ENCODE measurements at regions not wholly inside any gene's neighbourhood (a gene's known extent, or its start where the extent isn't known, plus 50 kb on each side); places are given as distances from the start of the nearest gene placed in this dataset.

DNA sequence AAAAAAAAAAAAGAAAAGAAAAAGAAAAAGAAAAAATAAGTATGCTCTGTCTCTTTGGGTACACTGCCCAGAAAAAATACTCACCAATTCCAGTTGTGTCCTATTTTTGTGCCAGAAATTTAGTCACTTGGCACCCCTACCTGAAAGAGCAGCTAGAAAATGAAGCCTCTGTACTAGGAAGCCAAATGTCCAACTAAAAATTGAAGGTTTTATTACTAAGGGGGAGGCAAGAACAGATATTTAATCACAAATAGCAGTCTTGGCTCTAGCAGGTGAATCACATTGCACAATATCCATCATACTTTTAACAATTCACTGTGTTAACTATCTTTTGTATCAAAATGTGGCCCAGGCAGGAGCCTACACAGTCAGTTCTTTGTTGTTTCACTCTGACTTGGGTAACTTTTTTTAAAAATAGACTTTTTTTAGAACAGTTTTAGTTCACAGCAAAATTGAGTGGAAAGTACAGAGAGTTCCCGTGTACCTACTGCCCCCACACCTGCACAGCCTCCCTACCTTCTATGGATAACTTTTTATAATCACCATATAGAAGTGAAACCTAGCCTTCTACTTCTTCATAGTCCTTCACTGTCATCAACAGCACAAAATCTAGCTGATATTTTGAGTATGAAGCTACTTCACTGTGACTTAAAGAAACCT lies 87.1 kb upstream of the ATF7IP start:
- DNase-seq (ENCODE audit: low read depth) = no peak

DNA sequence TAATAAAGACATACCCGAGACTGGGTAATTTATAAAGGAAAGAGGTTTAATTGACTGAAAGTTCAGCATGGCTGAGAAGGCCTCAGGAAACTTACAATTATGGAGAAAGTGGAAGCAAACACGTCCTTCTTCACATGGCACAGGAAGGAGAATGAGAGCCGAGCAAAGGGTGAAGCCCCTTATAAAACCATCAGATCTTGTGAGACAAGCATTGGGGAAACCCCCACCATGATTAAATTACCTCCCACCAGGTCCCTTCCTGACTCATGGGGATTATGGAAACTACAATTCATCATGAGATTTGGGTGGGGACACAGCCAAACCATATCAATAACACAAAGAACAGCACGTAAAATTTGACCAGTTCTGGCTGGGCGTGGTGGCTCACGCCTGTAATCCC lies 85.6 kb upstream of the ATF7IP start:
- no peak for DNase-seq (ENCODE audit: low read depth)

DNA sequence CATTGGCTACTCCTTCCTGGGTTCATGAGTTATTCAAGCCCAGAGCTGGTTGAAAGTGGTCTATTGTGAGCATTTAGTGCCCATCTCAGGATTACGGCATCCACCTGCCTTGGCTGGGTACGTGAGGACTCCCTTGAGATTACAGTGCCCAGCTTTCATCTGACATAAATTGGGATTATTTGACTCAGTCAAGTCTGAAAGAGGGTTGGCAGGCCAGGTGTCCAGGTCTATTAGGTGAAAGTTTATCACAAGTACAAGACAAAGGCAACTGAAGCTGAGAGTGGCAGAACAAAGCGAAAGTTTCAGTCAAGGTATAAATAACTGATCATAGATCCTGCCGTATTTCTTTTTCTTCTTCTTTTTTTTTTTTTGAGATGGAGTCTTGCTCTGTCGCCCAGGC lies 84.6 kb upstream of the ATF7IP start:
- no peak for DNase-seq (ENCODE audit: low read depth)

DNA sequence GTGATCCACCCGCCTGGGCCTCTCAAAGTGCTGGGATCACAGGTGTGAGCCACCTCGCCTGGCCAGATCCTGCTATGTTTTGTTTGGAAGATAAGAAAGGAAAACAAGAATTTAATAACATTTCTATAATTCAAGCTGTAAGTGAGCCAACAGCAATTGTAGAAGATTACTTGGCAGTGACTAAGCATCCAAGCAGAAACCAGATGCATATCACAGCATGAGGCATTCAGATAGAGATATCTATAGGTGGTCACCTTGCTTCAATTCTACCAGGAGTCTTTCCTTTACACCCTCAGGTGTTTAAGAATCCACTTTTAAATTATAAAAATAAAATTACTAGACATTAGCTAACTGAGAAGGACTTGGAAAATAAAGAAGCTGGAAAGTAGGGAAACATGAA lies 83.9 kb upstream of the ATF7IP start:
- no peak for DNase-seq (ENCODE audit: low read depth)

DNA sequence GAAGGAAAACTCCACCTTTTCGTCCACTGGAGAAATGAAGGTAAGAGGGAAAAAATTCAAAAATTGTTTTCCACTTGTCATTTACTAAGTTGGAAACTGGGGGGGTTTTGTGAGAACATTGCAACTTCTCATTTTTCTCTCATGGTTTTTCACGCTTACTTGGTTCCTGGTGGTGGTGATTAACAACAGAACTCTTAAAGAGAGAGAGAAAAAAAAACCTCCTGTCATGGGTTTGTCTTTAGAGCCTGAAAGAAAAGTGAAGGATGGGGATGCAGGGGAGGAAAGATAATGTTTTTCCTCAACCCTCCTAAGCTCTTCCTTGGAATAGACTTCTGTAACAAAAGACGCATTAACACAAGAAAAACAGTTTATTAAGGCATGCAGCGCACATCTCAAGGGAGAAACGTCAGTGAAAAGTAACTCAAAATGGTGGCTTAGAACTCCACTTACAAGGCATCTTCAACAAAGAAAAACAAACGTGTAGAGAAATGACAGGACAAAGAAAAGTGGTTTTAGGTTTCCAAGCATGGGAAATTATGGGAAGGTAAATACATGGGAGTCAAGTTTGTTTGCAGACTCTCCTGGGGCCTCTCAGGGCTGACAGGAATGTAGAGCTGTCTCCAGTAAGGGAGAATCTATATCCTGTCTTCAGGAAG lies 81.9 kb upstream of the ATF7IP start:
- no peak for DNase-seq (ENCODE audit: low read depth)

DNA sequence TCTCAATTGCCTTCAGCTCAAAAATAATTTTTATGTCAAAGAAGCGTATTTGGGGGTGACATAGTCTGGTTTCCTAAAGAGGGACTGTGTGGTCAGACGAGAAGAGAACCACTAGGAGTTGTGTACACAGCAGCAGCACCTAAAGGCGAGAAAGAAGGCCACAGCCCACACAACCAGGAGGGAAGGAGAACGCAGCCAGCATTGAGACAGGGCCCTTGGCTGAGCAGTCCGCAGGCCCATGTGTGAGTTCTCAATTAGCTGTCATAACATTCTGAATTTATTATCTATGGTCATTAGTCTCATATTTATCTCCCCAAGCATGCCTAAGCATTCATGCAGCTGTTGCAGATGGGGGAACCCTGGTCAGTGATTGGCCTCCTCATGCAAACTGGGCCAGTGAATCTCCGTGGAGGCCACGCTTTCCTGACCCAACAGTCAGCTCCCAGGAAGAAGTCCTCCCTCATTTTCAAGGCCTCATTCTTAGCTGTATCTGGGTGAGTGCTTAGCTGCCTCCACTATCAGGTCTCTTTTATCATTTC lies 81.2 kb upstream of the ATF7IP start:
- no peak for DNase-seq (ENCODE audit: low read depth)

DNA sequence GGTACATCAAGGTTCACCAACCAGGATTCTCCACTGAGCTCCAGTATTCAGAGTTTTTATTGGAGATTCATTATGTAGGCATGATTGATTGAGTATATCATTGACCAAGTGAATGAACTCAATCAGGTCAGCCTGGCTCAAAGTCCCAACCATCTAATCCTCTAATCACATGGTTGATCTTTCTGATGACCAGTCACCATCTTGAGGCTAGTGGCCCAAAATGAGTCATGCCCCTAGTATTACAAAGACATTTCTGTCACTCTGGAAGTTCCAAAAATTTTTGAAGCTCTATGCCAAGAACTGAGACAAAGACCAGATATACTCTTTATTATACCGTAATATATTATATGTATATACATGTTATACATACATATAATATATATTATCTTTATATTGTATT lies 75.9 kb upstream of the ATF7IP start:
- no peak for DNase-seq (ENCODE audit: low read depth)

DNA sequence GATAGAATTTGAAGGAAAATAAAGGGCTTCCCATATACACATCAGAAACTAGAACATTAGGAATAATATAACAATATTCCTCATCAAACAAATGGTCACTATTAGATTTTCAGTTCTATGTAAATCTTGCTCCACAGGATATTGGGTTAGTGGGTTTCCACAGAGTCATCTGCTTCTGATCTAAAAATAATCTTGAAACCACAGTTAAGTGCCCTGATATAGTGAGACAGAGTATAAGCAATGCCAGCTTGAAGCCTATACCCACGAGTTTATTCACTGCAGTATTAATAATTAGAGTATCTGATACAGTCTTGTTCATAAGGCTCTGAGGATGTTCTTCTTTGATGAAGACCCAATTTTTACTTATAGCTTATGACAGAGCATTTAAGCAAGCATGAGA lies 74.5 kb upstream of the ATF7IP start:
- no peak for DNase-seq (ENCODE audit: low read depth)

DNA sequence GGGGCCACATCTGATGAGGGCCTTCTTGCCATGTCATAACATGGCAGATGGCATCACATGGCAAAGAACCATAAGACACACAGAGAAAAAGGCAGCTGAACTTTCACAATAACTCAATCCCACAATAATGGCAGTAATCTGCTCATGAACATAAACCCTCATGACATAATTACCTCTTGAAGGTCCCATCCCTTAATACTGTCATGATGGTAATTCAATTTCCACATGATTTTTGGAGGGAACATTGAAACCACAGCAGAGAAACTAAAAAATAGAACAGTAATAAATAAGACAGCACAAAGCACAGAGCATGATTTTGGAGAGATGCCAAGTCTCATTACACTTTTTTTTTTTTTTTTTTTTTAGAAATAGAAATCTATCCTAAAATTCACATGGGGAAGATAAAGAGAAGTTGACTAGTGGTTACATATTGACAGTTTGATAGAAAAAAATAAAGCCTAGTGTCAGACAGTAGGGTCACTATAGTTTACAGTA lies 61.8 kb upstream of the ATF7IP start:
- no peak for DNase-seq (ENCODE audit: low read depth)

DNA sequence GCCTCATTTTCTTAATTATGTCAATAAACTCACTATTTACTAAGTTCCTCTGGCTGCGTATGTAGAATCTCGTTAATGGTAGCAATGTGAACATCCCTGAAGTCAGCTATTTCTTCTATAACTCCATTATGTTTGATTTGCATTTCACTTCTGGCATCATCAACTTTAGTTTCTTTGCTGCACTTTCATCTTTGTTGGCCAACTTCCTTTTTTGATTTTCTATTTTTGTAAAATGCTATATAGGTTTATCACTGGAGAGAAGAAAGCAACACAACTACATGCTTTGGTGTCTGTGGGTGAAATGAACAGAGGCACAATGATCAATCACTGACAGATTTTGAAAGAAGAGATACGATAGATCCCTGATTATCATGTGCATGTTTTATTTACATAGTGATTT lies 58.5 kb upstream of the ATF7IP start:
- DNase-seq (ENCODE audit: low read depth) = no peak

DNA sequence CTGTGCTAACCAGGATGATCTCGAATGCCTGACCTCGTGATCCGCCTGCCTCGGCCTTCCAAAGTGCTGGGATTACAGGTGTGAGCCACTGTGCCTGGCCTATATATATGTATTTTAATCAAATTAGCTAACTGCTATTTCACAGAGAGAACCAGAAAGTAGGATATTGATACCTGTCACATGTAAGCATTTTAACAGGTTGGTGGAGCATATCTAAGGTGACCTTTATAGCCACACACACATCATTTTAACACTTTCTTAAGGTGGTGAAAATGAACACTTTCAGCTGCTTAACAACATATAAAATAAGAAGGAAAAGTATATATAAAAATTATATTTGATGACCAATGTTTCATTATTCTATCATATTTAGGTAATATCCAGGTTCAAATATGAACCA lies 57.0 kb upstream of the ATF7IP start:
- DNase-seq (ENCODE audit: low read depth) = no peak

DNA sequence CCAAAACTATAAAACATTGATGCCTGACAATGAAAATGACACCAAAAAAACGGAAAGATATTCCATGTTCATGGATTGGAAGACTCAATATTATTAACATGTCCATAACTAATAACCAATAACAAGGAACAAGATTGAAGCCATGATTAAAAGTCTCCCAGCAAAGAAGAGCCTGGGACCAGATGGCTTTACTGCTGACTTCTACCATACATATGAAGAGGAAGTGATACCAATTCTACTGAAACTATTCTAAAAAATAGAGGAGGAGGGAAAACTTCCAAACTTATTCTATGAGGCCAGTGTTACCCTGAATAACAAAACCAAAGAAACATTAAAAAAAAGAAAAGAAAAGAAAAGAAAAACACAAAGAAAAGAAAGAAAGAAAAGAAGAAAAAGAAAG lies 54.6 kb upstream of the ATF7IP start:
- no peak for DNase-seq (ENCODE audit: low read depth)

DNA sequence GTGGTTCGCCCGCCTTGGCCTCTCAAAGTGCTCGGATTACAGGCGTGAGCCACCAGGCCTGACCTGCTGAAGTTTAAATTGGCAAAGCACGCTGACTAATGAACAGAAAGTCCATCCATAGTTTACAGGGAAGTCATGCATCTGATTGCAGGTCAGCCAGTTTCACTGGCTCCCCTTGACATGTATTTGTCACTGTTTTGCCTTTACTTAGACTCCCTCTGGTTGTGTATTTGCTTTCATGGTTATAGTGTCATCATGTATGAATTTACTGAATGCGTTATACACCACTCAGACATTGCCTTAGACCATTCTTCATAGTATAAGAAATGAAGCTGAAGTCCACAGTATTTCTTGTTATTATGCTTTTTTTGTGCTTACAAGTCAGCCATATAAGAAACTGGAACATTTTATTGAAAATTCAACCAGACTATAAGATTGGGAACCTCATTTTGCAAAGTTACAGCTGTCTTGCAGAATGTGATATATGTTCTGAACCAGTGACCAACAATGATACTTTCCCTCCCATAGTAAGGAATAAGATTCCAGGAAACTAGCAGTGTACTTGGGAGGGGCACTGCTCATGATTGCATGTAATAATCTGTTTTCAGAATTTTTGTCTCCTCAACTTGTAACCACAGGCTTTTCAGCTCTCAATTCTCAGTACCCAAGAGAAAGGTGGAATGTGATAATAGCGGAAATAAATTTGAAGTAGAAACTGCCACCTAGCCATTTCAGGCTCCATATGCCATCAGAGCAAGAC lies 51.9 kb upstream of the ATF7IP start:
- DNase-seq (ENCODE audit: low read depth) = no peak

DNA sequence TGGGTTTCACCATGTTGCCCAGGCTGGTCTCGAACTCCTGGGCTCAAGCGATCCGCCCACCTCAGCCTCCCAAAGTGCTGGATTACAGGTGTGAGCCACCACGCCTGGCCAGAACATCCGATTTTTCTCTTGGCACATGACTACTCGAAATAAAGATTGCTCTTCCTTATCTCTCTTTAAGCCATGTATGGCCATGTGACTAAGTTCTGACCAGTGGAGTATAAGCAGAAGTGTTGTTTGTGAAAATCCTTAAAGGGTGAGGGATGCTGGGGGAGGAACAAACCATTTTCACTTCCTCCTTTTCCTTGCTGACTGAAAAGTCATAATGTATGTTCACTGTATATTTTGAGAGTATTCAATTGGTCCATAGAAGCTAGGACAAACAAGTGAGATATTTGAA lies 50.7 kb upstream of the ATF7IP start:
- DNase-seq (ENCODE audit: low read depth) = no peak

DNA sequence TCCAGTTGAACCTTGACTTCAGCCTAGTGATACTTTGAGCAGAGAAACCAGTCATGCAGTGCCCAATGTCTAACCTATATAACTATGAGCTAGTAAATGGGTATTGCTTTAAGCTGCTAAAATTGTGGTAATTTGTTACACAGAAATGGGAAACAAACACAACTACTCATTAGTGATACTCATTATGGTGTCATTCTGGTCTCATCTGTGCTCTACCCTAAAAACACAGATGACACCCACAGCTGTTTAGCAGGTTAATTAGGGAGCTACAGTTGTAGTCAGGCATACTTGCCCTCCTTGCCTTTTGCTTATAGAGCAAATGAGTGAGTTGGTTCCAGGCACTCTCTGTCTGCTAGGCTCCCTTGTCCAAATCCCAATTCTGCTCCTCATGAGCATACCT lies 50.0 kb upstream of the ATF7IP start:
- no peak for DNase-seq (ENCODE audit: low read depth)

Data from activated T-cell treated with anti-CD3 and anti-CD28 coated beads for 24 hours (primary cell).